ENCODE measurements at regions not wholly inside any gene's neighbourhood (a gene's known extent, or its start where the extent isn't known, plus 50 kb on each side); places are given as distances from the start of the nearest gene placed in this dataset.

- Histone ChIP-seq H3K27me3 (ENCODE audit: control insufficient read depth, insufficient read depth, low read length) (no peaks in the 10 kb centered on the region), H3K4me1 (ENCODE audit: control insufficient read depth, insufficient read depth, low read length) (peaks cover 5% of the 10 kb centered on the region), H3K4me3 (ENCODE audit: low read depth, low read length) (no peak overlapping the region), H3K36me3 (ENCODE audit: control insufficient read depth, insufficient read depth, low read length) (no peaks in the 10 kb centered on the region), H3K27ac (ENCODE audit: low read depth, low read length) (no peak overlapping the region), H3K9me3 (ENCODE audit: control insufficient read depth, insufficient read depth, low read length) (no peaks in the 10 kb centered on the region)
- peak in 2 of 6 donors; percentile 48 to 84 for DNase-seq (ENCODE audit: low read depth in 4 of 6, low spot score in 6 of 6)
- WGBS (ENCODE audit: insufficient coverage), result 33% methylated on average over 3 of the region's 3 CpGs
These were observed 241.1 kb downstream of the SMAD2 start for GRCh38 chr18:47689371-47689770.

GRCh38 chr18:47686806-47687205, 243.7 kb downstream of the SMAD2 start:
- H3K27me3 ChIP-seq (ENCODE audit: control insufficient read depth, insufficient read depth, low read length), result no peaks in the 10 kb centered on the region
- H3K9me3 ChIP-seq (ENCODE audit: control insufficient read depth, insufficient read depth, low read length), result no peaks in the 10 kb centered on the region
- peak in 1 of 6 donors; percentile 76 for DNase-seq (ENCODE audit: low read depth in 4 of 6, low spot score in 6 of 6)
- H3K27ac ChIP-seq (ENCODE audit: low read depth, low read length), result no peak overlapping the region
- no CpG with 5 or more reads among the region's 2 CpGs for WGBS (ENCODE audit: insufficient coverage)
- H3K4me3 ChIP-seq (ENCODE audit: low read depth, low read length), result no peak overlapping the region
- no peaks in the 10 kb centered on the region for H3K36me3 ChIP-seq (ENCODE audit: control insufficient read depth, insufficient read depth, low read length)
- peaks cover 5% of the 10 kb centered on the region for H3K4me1 ChIP-seq (ENCODE audit: control insufficient read depth, insufficient read depth, low read length)

- H3K4me3 ChIP-seq (ENCODE audit: low read depth, low read length), result no peak overlapping the region
- H3K4me1 ChIP-seq (ENCODE audit: control insufficient read depth, insufficient read depth, low read length), result no peaks in the 10 kb centered on the region
- no peaks in the 10 kb centered on the region for H3K36me3 ChIP-seq (ENCODE audit: control insufficient read depth, insufficient read depth, low read length)
- no peaks in the 10 kb centered on the region for H3K9me3 ChIP-seq (ENCODE audit: control insufficient read depth, insufficient read depth, low read length)
- no peaks in the 10 kb centered on the region for H3K27me3 ChIP-seq (ENCODE audit: control insufficient read depth, insufficient read depth, low read length)
- no peak overlapping the region for H3K27ac ChIP-seq (ENCODE audit: low read depth, low read length)
- no peak for DNase-seq (ENCODE audit: low read depth in 4 of 6, low spot score in 6 of 6)
These were observed 246.7 kb downstream of the SMAD2 start for GRCh38 chr18:47683774-47684173.

- no peaks in the 10 kb centered on the region for H3K36me3 ChIP-seq (ENCODE audit: control insufficient read depth, insufficient read depth, low read length)
- no peaks in the 10 kb centered on the region for H3K9me3 ChIP-seq (ENCODE audit: control insufficient read depth, insufficient read depth, low read length)
- DNase-seq (ENCODE audit: low read depth in 4 of 6, low spot score in 6 of 6), result no peak
- H3K27ac ChIP-seq (ENCODE audit: low read depth, low read length), result no peak overlapping the region
- no CpG with 5 or more reads among the region's 3 CpGs for WGBS (ENCODE audit: insufficient coverage)
- H3K4me3 ChIP-seq (ENCODE audit: low read depth, low read length), result no peak overlapping the region
- H3K4me1 ChIP-seq (ENCODE audit: control insufficient read depth, insufficient read depth, low read length), result no peaks in the 10 kb centered on the region
- no peaks in the 10 kb centered on the region for H3K27me3 ChIP-seq (ENCODE audit: control insufficient read depth, insufficient read depth, low read length)
These were observed 247.6 kb downstream of the SMAD2 start for GRCh38 chr18:47682876-47683275.

DNA sequence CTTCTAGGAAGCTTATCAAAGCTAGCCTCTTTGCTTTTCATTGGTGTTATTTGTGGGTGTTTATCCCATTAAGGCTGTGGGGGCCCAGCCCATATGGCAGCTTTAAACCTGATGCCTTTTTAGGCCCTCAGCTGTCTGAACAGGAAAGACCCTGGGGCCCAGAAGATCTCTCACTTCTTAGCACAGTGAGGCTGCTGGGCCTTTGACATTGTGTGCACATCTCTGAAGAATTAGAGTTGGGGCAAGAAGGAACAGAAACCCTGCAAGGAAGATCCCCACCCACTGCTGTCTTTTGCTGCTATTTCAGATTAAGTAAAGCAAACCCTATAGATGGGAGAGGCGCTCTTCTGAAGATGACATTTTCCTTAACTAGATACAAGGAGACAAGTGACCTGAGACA, 250.0 kb downstream of the SMAD2 start:
- H3K4me1 ChIP-seq (ENCODE audit: control insufficient read depth, insufficient read depth, low read length), result no peaks in the 10 kb centered on the region
- no peak overlapping the region for H3K27ac ChIP-seq (ENCODE audit: low read depth, low read length)
- no peaks in the 10 kb centered on the region for H3K36me3 ChIP-seq (ENCODE audit: control insufficient read depth, insufficient read depth, low read length)
- H3K27me3 ChIP-seq (ENCODE audit: control insufficient read depth, insufficient read depth, low read length), result no peaks in the 10 kb centered on the region
- DNase-seq (ENCODE audit: low read depth in 4 of 6, low spot score in 6 of 6), result no peak
- no peaks in the 10 kb centered on the region for H3K9me3 ChIP-seq (ENCODE audit: control insufficient read depth, insufficient read depth, low read length)
- WGBS (ENCODE audit: insufficient coverage), result no CpG with 5 or more reads among the region's 1 CpG
- no peak overlapping the region for H3K4me3 ChIP-seq (ENCODE audit: low read depth, low read length)

DNA sequence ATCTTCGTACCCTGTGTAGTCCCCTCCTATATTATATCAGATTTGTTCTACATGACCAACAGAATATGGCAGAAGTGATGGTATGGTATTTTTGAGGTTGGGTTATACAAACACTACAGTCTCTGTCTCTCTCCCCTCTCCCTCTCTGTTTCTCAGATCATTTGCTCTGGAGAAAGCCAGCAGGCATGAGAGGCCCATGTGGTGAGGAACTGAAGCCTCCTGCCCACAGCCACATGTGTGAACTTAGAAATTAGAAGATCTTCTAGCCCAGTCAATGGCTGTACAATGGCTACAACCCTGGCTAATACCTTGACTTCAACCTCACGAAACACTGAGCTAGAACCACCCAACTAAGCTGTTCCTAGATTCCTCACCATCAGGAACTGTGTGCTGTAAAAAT, 250.6 kb downstream of the SMAD2 start:
- H3K36me3 ChIP-seq (ENCODE audit: control insufficient read depth, insufficient read depth, low read length), result no peaks in the 10 kb centered on the region
- H3K4me1 ChIP-seq (ENCODE audit: control insufficient read depth, insufficient read depth, low read length), result no peaks in the 10 kb centered on the region
- no peaks in the 10 kb centered on the region for H3K9me3 ChIP-seq (ENCODE audit: control insufficient read depth, insufficient read depth, low read length)
- no peak for DNase-seq (ENCODE audit: low read depth in 4 of 6, low spot score in 6 of 6)
- H3K4me3 ChIP-seq (ENCODE audit: low read depth, low read length), result no peak overlapping the region
- H3K27me3 ChIP-seq (ENCODE audit: control insufficient read depth, insufficient read depth, low read length), result no peaks in the 10 kb centered on the region
- H3K27ac ChIP-seq (ENCODE audit: low read depth, low read length), result no peak overlapping the region
- no CpG with 5 or more reads among the region's 2 CpGs for WGBS (ENCODE audit: insufficient coverage)

- Histone ChIP-seq H3K4me3 (ENCODE audit: low read depth, low read length) (no peak overlapping the region), H3K27ac (ENCODE audit: low read depth, low read length) (no peak overlapping the region), H3K27me3 (ENCODE audit: control insufficient read depth, insufficient read depth, low read length) (no peaks in the 10 kb centered on the region), H3K36me3 (ENCODE audit: control insufficient read depth, insufficient read depth, low read length) (no peaks in the 10 kb centered on the region), H3K9me3 (ENCODE audit: control insufficient read depth, insufficient read depth, low read length) (no peaks in the 10 kb centered on the region), H3K4me1 (ENCODE audit: control insufficient read depth, insufficient read depth, low read length) (no peaks in the 10 kb centered on the region)
- WGBS (ENCODE audit: insufficient coverage), result no CpG with 5 or more reads among the region's 3 CpGs
- DNase-seq (ENCODE audit: low read depth in 4 of 6, low spot score in 6 of 6), result no peak
These were observed 252.5 kb downstream of the SMAD2 start for GRCh38 chr18:47677952-47678351.

DNA sequence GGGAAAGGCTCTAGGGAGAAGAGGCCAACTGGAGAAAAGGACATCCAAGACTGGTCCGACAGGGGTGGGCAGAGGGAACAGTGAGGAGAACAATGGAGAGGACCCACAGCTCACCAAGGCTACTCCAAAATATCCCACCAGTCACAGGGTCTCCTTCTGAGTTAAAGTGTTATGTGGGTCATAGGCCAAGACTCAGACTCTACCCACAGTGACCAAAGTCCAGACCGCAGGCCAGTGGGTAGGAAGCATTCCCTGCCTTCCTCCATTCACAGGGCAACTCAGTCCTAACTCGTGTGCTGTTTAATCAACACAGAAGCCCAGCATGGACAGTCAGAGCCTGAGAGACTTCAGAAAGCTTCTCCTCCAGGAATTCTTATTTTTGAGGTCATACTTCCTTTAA, 260.6 kb downstream of the SMAD2 start:
- H3K36me3 ChIP-seq (ENCODE audit: control insufficient read depth, insufficient read depth, low read length), result no peaks in the 10 kb centered on the region
- no peaks in the 10 kb centered on the region for H3K4me1 ChIP-seq (ENCODE audit: control insufficient read depth, insufficient read depth, low read length)
- WGBS (ENCODE audit: insufficient coverage), result no CpG with 5 or more reads among the region's 3 CpGs

DNA sequence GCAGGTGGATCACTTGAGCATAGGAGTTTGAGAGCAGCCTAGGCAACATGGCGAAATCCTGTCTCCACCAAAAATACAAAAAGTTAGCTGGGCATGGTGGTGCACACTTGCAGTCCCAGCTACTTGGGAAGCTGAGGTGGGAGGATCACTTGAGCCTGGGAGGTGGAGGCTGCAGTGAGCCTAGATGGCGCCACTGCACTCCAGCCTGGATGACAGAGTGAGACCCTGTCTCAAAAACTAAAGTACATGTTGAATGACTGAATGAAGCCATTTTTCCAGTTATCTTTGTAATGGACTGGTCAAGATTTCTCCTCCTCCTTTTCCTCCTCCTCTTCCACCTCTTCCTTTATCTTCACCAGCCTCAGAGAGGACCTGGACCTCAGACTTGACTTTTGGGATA, 272.0 kb downstream of the SMAD2 start:
- H3K36me3 ChIP-seq (ENCODE audit: control insufficient read depth, insufficient read depth, low read length), result no peaks in the 10 kb centered on the region
- DNase-seq (ENCODE audit: low read depth in 4 of 6, low spot score in 6 of 6), result no peak
- no peaks in the 10 kb centered on the region for H3K27me3 ChIP-seq (ENCODE audit: control insufficient read depth, insufficient read depth, low read length)
- WGBS (ENCODE audit: insufficient coverage), result 100% methylated on average over 1 of the region's 2 CpGs
- H3K4me1 ChIP-seq (ENCODE audit: control insufficient read depth, insufficient read depth, low read length), result no peaks in the 10 kb centered on the region
- H3K27ac ChIP-seq (ENCODE audit: low read depth, low read length), result no peak overlapping the region
- H3K4me3 ChIP-seq (ENCODE audit: low read depth, low read length), result no peak overlapping the region
- H3K9me3 ChIP-seq (ENCODE audit: control insufficient read depth, insufficient read depth, low read length), result no peaks in the 10 kb centered on the region

More for the DNA sequence above, 260.6 kb downstream of the SMAD2 start:
- H3K9me3 ChIP-seq (ENCODE audit: control insufficient read depth, insufficient read depth, low read length), result no peaks in the 10 kb centered on the region
- H3K27me3 ChIP-seq (ENCODE audit: control insufficient read depth, insufficient read depth, low read length), result peaks cover 12% of the 10 kb centered on the region
- no peak overlapping the region for H3K4me3 ChIP-seq (ENCODE audit: low read depth, low read length)
- DNase-seq (ENCODE audit: low read depth in 4 of 6, low spot score in 6 of 6), result no peak
- no peak overlapping the region for H3K27ac ChIP-seq (ENCODE audit: low read depth, low read length)

DNA sequence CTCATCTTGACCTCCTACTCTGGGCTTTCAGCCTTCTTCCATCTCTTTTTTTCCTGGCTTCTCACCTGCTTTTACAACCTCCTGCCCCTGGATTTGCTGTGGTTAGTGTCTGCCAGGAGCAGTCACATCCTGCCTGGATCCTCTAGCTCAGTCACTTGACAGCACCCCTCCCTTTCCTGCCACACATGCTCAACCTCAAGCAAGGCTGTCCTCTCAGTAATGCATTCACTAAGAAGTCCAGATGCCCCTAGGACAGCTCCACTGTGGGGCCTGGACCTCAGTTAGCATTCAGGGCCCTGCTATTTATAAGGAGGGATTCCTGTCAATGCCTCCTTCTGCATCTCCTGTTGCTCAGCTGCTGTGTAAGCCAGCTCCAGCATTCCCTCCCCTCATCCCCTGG, 275.5 kb downstream of the SMAD2 start:
- Histone ChIP-seq H3K9me3 (ENCODE audit: control insufficient read depth, insufficient read depth, low read length) (no peaks in the 10 kb centered on the region), H3K27ac (ENCODE audit: low read depth, low read length) (no peak overlapping the region), H3K27me3 (ENCODE audit: control insufficient read depth, insufficient read depth, low read length) (no peaks in the 10 kb centered on the region), H3K4me1 (ENCODE audit: control insufficient read depth, insufficient read depth, low read length) (no peaks in the 10 kb centered on the region), H3K36me3 (ENCODE audit: control insufficient read depth, insufficient read depth, low read length) (no peaks in the 10 kb centered on the region), H3K4me3 (ENCODE audit: low read depth, low read length) (no peak overlapping the region)
- DNase-seq (ENCODE audit: low read depth in 4 of 6, low spot score in 6 of 6), result no peak

Measured in spinal cord (tissue), 9 donors.